ENCODE measurements at regions not wholly inside any gene's neighbourhood (a gene's known extent, or its start where the extent isn't known, plus 50 kb on each side); places are given as distances from the start of the nearest gene placed in this dataset.

DNA sequence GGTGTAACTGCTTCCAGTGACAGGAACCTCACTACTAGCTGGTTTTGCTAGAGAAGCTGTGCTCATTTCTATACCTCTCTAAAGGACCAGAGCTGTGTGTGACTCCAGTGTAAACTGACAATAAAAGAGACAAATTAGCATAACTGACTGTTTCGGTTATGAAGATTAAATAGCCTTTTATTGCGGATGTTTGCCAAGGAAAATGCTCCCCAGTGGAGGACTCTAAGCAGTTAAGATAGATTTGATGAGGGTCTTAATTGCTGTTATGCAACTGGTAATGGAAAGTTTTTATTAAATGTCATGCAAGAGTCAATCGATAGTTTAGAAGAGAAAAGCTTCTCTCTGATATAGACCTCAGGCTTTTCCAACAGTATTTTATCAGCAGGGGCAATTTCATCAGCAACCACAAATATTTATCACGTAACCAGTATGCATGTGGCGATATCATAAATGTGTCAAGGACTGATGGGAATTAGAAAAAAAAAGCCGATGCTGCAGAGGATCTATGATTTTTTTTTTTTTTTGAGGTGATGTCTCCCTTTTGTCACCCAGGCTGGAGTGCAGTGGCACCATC lies 275.2 kb upstream of the DMAC1 start:
- DNase-seq, result no peak

GRCh38 chr9:8071445-8071798 lies 271.8 kb upstream of the DMAC1 start:
- no peak for DNase-seq

DNA sequence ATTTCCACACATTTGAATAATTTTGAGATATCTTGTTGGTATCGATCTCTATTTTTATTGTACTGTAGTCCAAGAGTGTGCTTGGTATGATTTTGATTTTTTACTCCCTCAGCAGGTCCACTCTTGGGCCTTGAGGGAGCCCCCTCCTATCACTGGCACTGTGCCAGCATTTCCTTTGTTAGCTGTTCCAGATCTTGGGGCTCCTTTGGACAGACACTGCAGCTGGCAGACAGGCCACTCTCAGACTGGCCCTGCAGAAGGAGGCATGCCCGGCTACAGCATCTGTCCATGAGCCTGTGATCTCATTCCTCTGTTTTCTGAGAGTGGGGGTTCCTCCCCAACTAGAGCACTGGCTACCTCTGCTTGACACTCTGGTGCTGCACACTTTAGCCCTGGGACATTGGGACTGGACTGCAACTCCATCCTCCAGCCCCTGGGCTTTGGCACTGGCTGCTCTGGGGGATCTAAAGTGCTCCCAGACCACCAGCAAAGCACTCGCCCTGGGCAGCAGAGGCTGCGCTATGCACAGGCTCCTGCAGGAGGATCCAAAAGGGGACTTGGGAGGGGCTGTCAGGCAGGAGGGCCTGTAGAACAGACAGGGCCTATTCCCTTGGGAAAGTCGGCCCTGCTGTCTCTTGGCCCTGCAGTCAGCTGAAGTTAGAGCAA lies 271.3 kb upstream of the DMAC1 start:
- DNase-seq, result no peak

DNA sequence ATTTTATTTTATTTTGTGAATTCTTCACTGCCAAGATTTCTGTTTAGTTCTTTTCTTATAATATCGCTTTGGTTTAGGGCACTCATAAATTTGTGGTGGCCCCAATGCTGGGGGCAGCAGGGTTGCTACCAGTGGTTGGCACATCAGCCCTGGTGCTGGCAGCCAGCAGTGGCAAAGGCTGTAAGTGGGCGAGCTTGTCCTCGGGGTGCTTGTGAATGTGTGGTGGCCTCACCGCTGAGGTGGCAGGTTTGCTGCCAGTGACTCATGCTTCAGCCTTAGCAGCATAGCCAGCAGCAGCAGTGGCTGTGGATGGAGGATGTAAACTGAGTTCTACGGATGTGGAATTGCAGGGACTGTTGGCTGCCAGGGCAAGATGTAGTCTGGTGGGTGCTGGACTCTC lies 262.9 kb upstream of the DMAC1 start:
- DNase-seq, result no peak

DNA sequence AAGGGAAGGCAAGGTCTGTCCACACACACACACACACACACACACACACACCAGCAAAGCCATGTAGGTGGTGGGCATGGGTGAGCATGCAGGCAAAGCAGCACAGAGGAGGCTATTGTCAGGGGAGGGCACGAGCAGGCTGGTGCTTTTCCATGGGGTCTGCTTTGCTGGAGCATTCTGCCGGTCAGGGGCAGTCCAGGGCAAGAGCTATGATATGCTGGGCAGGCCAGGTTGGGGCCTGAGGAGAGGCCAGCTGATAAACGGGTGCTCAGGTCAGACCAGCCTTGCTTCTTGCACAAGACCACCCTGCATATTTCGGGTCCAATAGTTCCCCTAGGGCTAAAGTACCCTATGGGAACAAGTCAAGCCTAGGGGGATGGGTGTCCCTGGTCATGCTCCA lies 253.9 kb upstream of the DMAC1 start:
- no peak for DNase-seq

GRCh38 chr9:8052991-8053390 lies 253.4 kb upstream of the DMAC1 start:
- DNase-seq, result no peak

- no peak for DNase-seq
Measured at GRCh38 chr9:8037745-8038144, 238.2 kb upstream of the DMAC1 start.

DNA sequence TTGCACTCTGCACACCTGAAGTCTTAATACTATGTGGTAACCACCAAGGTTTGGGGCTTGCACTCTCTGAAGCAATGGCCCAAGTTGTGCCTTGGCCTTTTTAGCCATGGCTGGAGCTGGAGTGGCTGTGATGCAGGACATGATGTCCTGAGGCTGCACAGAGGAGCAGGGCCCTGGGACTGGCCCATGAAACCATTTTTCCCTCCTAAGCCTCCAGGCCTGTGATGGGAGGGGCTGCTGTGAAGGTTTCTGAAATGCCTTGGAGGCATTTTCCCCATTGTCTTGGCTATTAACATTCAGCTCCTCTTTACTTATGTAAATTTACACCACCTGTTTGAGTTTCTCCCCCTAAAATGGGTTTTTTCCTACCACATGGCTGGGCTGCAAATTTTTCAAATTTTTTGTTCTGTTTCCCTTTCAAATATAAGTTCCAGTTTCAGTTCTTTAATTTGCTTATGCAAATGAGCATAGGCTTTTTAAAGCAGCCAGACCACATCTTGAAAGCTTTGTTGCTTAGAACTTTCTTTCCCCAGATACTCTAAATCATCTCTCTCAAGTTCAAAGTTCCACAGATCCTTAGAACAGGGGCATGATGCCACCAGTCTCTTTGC lies 237.4 kb upstream of the DMAC1 start:
- no peak for DNase-seq

DNA sequence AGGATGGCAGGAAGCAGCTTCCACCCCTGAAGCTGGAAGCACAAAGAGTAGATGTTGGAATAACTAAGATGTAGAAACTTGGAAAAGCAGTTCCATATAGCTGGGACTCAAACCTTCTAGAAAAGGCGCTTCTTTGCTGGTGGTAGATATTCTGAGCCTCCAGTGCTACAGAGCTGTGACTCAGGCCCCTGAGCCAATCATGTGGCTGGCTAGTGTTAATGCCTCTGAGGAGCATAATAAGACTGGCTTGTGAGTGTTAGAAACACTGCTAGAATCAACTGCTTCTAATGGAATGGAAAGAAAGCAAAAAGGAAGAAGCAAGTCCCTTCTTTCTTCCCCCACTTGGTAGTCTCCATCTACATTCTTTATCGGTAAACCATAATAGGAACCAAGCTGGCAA lies 234.2 kb upstream of the DMAC1 start:
- DNase-seq, result no peak

GRCh38 chr9:8030095-8030494 lies 230.5 kb upstream of the DMAC1 start:
- no peak for DNase-seq

DNA sequence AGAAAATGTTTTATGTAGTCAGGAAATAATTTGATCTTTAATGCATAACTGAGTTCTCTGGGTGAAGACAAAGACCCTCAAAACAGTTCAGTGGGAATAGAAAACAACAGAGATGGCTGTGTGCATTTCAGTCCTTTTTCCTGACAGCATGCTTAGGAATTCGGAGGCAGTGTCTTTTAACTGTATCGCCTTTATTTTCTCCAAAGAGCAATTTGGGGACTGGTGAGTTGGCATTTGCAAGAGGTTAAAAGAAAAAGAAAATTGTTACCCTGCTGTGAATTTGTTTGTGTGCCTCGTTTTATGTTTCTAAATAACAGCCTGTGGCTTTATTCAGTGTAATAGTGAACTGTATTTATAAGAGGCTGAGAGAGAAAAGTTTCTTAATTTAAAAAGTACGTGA lies 227.8 kb upstream of the DMAC1 start:
- DNase-seq, result no peak

GRCh38 chr9:8025551-8025950 lies 226.0 kb upstream of the DMAC1 start:
- DNase-seq, result no peak

GRCh38 chr9:8020186-8020585 lies 220.6 kb upstream of the DMAC1 start:
- no peak for DNase-seq

GRCh38 chr9:8019636-8020035 lies 220.1 kb upstream of the DMAC1 start:
- DNase-seq, result no peak

DNA sequence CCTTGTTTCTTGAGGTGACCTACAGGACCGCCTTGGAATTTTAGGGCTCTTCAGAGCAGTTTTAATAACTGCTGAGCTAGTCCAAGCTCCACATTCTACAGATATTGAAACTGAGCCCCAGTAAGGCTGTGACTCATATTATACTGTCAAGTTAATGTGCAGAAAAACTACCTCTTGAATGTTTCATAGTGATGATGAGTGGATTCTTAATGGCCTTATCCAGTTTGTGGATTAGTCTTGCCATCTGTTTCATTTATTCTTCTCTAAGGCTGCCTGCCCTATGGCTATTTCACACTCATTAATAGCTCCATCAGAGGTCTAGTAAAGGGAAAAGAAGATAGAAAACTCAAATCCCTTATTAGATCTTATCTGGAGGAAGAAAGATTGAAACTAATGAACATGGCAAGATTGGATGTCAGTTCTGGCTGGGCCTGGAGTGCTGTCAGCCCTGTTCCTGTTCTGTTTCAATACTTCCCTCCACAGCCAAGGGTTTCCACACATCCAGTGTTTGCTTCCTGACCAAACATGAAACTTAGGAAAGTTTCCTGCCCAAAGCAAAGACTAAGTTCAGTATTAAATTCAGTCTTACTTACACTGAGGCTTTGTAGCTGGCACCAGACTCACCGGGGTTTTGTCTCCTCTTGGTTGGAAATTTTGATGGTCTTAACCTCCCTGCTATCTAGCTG lies 215.6 kb upstream of the DMAC1 start:
- DNase-seq, result no peak

GRCh38 chr9:8012986-8013385 lies 213.4 kb upstream of the DMAC1 start:
- DNase-seq, result no peak

- DNase-seq, result no peak
Measured at GRCh38 chr9:8011974-8012373, 212.4 kb upstream of the DMAC1 start.

DNA sequence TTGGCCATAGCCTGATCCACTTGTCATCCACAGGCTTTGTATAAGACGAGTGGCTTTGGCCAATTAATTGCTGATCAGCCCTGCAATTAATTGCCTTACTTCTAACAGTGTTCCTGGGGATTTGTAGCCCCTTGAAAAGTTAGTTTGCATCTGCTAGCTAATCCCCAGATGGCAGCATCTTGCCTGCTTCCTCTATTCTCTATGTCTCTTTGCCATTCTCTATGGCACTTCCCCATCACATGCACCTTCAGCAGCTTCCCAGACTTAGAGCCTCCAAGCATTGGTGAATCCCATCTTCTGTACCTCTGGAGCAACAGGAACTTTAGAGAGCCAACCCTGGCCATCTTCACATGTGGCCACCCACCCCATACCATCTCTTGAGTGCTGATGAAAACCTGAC lies 197.0 kb upstream of the DMAC1 start:
- no peak for DNase-seq

GRCh38 chr9:7988644-7989280 lies 189.2 kb upstream of the DMAC1 start:
- no peak for DNase-seq

DNA sequence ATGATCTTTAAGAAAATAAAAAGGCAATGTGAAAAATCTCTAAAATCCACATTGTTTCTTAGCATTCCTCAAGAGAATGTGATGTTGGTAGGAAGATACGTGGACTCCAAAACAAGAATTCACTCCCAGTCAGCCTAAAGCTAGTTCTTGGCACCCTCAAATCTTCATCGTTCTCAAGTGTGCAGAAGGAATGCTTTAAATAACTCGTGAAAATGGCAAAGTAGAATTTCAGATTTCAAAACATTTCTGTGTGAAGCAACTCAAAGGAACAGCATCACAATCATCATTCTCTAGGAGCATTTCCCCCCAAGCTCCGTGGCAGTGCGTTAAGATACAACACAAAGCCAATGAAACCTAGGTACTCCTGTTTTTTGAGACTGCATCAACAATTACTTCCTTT lies 185.1 kb upstream of the DMAC1 start:
- DNase-seq, result no peak

- no peak for DNase-seq
Measured at GRCh38 chr9:7984203-7984602, 184.6 kb upstream of the DMAC1 start.

DNA sequence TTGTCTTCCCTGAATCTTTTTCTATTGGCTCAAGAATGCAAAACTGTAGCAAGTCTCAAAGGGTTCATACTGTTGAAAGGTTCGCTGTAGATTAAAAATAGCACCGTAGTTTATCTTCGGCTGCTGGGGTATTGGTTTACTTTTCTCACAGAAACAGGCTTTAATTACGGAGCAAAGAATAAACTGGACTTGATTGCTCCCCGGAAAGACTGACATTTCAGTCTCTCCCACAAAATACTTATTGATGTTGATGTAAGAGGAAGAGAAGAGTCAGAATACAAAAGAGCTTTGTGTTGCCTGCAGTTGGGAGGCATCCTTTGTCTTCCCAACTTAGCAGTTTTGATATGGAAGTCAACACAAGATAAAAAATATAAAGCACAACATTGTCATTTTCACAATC lies 183.9 kb upstream of the DMAC1 start:
- no peak for DNase-seq

DNA sequence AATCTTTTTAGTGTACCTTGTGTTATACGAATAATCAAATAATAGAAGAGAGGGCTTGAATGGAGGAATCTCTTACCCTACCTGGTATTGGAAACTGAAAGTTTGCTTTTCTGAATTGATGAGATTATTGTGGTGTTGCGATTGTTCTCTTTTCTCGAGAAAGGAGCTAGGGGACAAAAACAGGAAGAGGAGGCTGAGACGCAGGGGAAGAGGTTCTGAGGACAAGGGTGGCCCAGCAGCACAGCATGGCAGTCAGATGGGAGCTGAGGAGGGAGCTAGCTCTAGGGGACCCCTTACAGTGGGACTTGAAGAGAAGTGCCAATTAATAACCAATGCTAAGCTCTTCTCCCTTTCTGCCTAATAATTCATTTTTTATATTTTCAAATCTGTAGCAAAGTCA lies 183.3 kb upstream of the DMAC1 start:
- DNase-seq, result no peak
